GM21381 (cell line): ENCODE measurements at regions not wholly inside any gene's neighbourhood (a gene's known extent, or its start where the extent isn't known, plus 50 kb on each side); places are given as distances from the start of the nearest gene placed in this dataset.
"Not testable (repeated sequence)": the region's sequence is repeated elsewhere in the genome, so short reads cannot be mapped to it uniquely, and the experiment has no call there.

Experiments
- ATAC-seq: cut with Tn5 transposase; IDR thresholded peaks from one replicate; pipeline ENCODE4 v1.9.1; 2021; ENCODE audit warnings: mild to moderate bottlenecking, moderate library complexity; ENCODE audit not compliant: unreplicated experiment

- no peak for ATAC-seq
Observed at GRCh38 chr6:145540741-145541140, 194.6 kb downstream of the EPM2A start.

DNA sequence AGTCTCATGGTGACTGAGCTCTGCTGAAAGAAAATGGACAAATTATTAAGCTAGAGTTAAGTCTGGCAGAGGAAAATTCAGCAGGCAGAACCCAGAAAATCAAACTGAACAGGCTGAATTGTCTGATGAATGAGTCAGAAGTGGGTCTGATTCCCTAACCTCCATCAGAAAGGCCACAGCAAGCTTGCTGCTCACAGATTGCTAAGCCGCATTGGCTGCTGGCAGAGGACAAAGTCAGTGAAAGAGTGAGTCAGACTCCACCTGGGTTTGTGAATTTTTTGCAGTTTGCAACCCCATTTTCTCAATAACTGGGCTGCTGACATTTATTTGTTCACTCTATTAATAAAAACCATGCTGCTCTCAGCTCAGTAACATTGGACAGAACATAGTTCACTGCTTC is 191.3 kb downstream of the EPM2A start:
- ATAC-seq = no peak

DNA sequence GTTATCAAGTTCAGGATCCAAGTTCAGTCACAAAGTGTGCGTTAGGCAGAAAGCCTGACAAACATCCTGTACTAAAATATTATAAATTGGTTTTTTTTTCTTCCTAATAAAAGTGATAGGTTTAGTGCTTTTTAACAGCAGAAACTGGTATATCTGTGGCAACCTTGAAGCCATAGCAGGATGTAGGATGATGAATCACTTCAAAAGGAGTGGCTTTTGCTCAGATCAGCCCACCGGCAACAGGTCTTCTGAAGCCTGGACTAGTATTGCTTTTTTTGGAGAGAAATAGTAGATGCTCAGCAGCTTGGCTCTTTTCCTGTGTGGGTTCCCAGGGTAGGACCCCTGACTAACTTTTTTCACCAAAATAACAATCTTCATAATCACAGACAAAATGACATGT is 190.8 kb downstream of the EPM2A start:
- ATAC-seq = no peak

DNA sequence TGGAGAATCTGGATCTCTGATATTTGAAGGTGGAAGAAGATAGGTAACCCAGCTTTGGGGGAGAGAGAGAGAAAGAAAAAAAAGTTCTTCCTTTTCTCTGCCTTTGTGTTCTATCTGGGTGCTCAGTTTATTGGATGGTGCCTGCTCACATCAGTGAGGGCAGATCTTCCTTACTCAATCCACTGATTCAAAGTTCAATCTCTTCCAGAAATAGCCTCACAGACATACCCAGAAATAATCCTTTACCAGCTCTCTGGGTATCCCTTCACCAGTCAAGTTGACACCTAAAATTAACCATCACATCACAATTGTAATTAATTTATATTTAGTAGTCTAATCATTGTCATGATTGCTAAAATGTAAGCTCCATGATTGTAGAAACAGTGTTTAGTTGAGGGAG is 189.1 kb downstream of the EPM2A start:
- ATAC-seq = no peak

DNA sequence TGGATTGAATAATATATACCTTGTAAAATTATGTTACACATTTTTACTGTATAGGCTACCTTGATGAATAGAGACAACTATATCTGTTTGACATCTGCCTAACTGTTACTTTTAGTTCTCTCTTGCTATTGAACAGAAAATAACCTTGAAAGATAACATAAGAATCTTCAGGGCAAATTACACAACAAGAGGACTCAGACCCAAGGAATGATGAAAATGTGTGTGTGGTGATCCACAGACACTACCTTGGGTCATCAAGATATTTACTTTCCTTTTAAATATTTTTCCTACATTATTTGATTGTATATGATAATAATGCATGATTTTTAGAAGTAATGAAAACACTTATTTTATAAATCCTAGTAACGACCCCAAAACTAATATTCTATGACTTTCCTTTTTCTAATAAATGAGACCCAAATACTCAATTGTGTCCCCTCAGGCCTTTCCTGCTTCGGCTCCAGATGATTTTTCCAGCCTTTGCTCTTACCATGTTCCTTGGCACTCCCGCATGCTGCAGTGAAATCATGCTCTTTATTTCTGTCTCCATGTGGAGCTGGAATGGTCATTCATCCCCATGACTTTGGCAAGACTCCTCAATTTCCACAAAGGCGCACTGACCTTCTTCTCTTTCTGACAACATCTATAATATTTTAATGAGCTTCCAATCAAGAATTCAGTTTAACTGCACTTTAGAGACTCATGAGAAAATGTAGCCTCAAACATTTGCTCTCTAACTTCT is 187.6 kb downstream of the EPM2A start:
- ATAC-seq = no peak

GRCh38 chr6:145548933-145549648 is 186.2 kb downstream of the EPM2A start:
- no peak for ATAC-seq

DNA sequence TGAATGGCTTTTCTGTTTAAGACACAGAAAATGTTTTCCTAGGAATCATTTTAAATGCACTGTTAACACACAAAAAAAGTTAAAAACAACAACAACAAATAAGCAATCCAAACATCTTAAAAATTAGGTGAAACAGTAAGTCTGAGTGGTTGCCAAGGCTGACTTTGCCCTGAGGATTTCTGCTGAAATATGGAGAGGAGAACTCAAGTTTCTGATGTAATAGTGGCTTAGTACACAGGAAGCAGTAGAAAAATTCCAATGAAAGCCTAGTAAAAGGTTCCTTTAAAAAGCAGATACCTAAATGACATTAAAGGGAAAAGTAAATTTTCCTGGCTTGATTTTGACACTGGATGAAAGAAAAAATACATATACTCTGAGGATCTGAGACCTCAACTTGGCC is 184.2 kb downstream of the EPM2A start:
- no peak for ATAC-seq

DNA sequence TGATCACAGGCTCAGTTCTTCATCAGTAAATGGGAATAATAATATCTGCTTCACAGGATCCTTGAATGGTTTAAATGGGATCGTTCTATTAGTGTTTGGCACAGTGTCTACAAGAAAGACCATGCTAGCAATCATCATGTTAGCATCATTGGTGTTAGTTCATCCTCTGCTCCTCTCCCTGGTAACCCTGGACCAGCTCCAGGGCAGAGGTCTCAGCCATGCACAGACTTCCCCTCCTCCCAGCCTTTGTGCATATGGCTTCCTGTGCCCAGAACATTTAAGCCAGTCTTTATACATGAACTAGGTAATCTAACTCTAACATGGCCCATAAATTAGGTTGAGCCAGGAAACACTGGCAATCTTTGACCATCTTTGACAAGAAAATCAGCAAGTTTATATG is 180.2 kb downstream of the EPM2A start:
- no peak for ATAC-seq

DNA sequence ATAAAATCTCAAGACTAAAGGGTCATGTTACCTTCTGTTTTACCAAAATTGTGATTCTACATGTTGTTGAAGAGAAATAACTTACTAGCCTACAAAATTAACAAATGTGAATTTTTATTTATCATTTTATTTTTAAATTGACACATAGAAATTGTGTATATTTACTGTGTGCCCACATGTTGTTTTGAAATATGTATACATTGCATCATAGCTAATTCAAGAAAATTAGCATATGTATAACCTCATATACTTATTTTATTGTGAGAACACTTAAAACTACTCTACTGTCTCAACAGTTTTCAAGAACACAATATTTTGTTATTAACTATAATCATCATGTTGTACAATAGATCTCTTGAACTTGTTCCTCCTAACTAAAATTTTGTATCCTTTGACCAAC is 177.8 kb downstream of the EPM2A start:
- no peak for ATAC-seq

DNA sequence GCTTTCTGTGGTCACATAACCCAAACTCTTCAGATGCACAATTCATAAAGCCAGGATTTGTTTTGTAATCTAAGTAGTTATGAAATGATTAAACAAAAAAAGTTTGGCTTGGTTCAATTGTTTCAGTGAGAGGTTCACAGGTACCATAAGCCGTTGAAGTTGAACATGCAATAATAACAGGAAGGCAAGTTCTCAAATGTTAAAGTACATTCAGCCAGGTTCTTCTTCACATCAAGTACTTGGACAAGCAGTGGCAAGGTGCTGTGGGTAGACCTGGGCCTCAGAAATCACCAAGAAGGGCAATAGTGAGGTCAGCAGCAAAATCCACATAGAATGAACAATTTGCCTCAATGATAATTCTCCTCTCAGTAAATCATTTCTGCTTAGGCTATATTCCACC is 175.5 kb downstream of the EPM2A start:
- no peak for ATAC-seq

DNA sequence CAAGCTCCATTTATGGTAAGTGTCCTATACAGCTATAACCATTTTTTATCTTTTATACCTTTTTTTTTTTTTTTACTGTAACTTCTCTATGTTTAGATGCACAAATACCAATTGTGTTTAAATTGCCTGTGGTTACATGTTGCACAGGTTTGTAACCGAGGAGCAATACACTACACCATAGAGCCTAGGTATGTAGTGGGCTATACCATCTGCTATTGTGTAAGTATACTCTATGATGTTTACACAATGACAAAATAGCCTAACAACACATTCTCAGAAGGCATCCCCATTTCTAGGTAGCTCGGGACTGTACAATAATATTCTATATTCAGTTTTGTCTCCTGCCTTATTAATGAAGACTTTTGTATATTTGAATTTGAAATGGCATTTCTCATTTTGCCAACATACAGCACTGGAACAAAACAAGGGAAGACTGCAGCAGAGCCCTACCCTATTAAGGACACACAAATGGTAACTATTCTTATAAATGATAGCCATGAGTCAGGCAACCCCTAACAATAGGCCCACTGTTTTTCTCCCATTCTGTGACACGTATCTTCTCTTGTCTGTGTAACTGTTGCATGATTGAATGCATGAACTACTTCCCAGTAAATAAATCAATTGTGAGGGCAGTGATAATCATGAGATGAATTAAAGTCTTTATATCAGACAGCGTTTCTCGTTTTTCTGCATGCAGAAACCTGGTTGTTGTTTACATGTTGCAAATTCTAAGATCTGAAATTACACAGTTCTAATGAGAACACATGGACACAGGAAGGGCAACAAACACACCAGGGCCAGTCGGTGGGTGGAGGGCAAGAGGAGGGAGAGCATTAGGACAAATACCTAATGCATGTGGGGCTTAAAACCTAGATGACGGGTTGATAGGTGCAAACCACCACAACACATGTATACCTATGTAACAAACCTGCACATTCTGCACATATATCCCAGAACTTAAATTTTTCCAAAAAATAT is 173.9 kb downstream of the EPM2A start:
- ATAC-seq = no peak

- ATAC-seq = no peak
Observed at GRCh38 chr6:145562771-145563615, 172.3 kb downstream of the EPM2A start.

DNA sequence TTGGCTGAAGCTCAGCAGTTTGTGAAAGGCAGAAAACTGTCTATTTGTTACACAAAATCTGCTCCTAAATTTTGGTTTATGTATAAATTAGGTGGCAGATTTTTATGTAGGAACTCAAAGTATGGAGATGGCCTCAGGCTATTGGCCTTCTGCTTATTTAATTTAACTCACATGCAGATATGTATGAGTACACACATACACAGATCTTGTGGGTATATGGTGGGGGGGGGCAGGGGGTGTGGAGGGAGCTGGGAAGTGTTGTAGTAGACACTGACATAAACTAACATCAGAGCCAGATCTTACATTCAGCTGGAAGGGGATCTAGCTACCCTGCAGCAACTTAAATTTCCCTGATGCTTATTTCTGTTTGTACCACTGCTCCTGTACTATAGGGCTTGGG is 170.8 kb downstream of the EPM2A start:
- ATAC-seq = no peak

DNA sequence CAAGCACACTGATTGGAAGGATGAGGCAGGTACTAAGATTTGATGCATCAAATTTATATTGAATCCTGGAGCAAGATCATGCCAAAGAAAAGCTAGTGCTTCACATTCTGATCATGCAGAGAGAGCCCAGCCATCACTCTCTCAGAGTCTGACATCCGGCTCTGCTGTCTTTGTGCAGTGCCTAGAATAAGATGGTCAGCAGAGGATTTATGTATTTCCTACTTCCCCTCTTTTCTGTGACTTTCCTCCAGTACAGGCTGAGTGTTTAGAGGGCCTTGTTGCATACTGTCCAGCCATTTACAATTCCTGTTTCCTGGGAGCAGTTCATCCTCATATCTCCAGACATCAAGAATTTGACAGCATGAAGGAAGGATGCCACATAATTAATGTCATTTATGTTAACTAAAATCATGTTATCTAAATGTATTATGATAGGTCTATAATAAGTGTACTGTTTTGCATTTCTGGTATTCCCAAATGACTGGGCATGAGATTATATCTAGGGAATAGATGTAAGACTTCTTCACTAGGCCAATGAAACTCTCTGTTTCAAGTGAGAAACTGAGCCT is 167.6 kb downstream of the EPM2A start:
- ATAC-seq = no peak

- ATAC-seq = no peak
Observed at GRCh38 chr6:145569140-145569539, 166.2 kb downstream of the EPM2A start.

DNA sequence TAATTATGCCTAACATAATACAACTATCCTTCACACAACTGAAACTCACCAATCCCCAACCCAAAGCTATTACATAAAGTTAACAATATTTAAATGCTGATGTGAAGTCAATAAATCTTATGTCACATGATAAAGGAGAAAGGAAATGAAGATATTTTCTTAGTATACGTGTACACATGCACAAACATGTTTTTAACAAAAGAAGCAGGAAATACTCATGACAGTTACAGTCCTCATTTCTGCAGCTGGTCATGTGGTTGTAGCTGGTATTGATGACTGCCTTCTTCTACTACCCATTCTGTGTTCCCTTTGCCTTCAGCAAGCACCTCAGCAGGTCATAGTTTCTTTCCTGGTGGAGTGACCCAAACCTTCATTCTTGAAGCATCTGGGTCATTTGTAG is 165.0 kb downstream of the EPM2A start:
- ATAC-seq = not testable (repeated sequence)

DNA sequence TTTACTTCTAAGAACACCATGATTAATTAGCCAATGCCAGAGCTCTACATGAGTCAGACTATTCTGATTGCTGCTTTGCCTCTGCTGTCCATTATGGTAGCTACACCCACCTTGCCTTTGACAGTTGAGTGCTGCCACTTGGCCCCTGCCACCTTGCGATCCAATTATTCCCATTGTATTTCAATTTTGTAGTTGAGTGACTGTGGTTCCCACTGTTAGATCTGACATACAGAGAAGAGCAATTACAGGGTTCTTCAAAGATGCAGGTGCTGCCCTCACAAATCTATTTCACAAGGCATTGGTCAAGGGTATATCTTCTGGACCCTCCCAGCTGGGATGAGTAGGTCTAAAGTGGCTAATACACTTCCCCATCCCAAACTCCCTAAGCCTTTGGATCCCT is 161.1 kb downstream of the EPM2A start:
- ATAC-seq = not testable (repeated sequence)
